Esophagus (tissue), 2 donors: ENCODE measurements at regions not wholly inside any gene's neighbourhood (a gene's known extent, or its start where the extent isn't known, plus 50 kb on each side); places are given as distances from the start of the nearest gene placed in this dataset.

Experiments
- H3K27ac ChIP-seq, 2 donors: one replicate each; pipeline ENCODE4 v1.5.1; 2013; ENCODE audit warnings: low read depth in 2 of 2, mild to moderate bottlenecking in 2 of 2, inconsistent platforms in 1 of 2, low read length in 1 of 2, moderate library complexity in 1 of 2
- H3K27me3 ChIP-seq, 2 donors: one replicate each; pipeline ENCODE4 v1.6.1; 2013; ENCODE audit warnings: low read length in 2 of 2, control low read depth in 1 of 2, mild to moderate bottlenecking in 1 of 2; ENCODE audit not compliant: insufficient read depth in 2 of 2, control insufficient read depth in 1 of 2
- H3K36me3 ChIP-seq, 2 donors: one replicate each; pipeline ENCODE4 v1.6.1; 2013; ENCODE audit warnings: low read length in 1 of 2; ENCODE audit not compliant: control insufficient read depth in 2 of 2, insufficient read depth in 2 of 2
- H3K4me1 ChIP-seq, 2 donors: one replicate each; pipeline ENCODE4 v1.6.1; 2013; ENCODE audit warnings: low read length in 1 of 2; ENCODE audit not compliant: control insufficient read depth in 2 of 2, insufficient read depth in 2 of 2
- H3K4me3 ChIP-seq, 2 donors: one replicate each; pipeline ENCODE4 v1.5.1; 2013; ENCODE audit warnings: low read length in 2 of 2, mild to moderate bottlenecking in 2 of 2, low read depth in 1 of 2, moderate library complexity in 1 of 2
- H3K9me3 ChIP-seq, 2 donors: one replicate each; pipeline ENCODE4 v1.6.1; 2013; ENCODE audit warnings: mild to moderate bottlenecking in 2 of 2, low read depth in 1 of 2, low read length in 1 of 2, moderate library complexity in 1 of 2; ENCODE audit not compliant: control insufficient read depth in 2 of 2, insufficient read depth in 1 of 2
- WGBS, 2 donors: extraction: QIAGEN DNeasy Blood & Tissue Kit; methylation state at CpG; one replicate each; pipeline ENCODE4 v1.1.7; 2013; 5-methylcytosine and 5-hydroxymethylcytosine counted together
- donor health status: healthy with polysubstance abuse.
- donor health status: Bipolar disorder and iron deficiency.

- WGBS, 2 donors: 82 to 85% methylated on average over 22 to 23 of the region's 23 CpGs
- H3K27me3 ChIP-seq: no peaks in the 10 kb centered on the region
These were observed 120.3 kb upstream of the B3GAT1 start for GRCh38 chr11:134532131-134532920.

DNA sequence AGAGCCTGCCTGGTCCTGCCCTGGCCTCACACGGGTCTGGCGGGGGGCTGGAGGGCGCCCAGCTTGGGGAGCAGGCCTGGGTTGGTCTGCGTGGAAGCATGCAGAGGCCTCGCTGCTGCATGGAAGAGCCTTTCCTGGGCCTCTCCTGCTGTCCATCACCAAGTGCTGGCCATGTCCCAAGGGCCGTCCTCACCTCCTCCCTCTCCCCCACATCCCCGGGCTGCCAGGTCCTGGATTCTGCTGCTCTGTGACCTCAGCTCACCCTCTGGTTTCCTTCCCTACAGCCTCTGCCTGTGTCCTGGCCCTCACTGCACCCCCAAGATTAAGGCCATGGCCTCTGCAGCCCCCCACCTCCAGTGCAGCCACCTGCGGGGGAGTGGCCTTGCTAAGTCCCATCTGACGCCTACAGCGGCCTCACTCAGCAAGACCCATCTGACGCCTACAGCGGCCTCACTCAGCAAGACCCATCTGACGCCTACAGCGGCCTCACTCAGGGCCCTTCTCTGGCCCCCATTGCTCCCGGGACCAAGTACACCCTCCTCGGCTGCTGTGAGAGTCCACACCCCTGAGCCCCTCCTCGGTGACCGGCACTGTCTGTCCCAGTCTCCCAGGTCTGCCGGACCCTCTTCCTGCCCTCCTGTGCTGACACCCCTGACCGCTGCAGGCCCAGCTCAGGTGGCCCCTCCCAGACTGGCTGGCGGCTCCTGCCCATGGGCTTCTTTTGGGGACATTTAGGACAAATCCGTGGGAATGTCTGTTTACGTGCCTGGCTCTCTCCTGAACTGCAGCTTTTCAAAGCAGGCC lies 119.5 kb upstream of the B3GAT1 start:
- H3K27ac ChIP-seq: no peak overlapping the region
- H3K9me3 ChIP-seq: peaks cover 2 to 4% of the 10 kb centered on the region in 2 donors
- H3K4me1 ChIP-seq: no peaks in the 10 kb centered on the region
- no peaks in the 10 kb centered on the region for H3K36me3 ChIP-seq
- H3K4me3 ChIP-seq: no peak overlapping the region
- no peaks in the 10 kb centered on the region for H3K27me3 ChIP-seq
- 72 to 74% methylated on average over 20 to 23 of the region's 23 CpGs for WGBS, 2 donors

More at GRCh38 chr11:134532131-134532920, 120.3 kb upstream of the B3GAT1 start:
- Histone ChIP-seq H3K4me3 (no peak overlapping the region), H3K9me3 (peaks cover 2 to 4% of the 10 kb centered on the region in 2 donors), H3K4me1 (no peaks in the 10 kb centered on the region), H3K27ac (no peak overlapping the region), H3K36me3 (no peaks in the 10 kb centered on the region)

DNA sequence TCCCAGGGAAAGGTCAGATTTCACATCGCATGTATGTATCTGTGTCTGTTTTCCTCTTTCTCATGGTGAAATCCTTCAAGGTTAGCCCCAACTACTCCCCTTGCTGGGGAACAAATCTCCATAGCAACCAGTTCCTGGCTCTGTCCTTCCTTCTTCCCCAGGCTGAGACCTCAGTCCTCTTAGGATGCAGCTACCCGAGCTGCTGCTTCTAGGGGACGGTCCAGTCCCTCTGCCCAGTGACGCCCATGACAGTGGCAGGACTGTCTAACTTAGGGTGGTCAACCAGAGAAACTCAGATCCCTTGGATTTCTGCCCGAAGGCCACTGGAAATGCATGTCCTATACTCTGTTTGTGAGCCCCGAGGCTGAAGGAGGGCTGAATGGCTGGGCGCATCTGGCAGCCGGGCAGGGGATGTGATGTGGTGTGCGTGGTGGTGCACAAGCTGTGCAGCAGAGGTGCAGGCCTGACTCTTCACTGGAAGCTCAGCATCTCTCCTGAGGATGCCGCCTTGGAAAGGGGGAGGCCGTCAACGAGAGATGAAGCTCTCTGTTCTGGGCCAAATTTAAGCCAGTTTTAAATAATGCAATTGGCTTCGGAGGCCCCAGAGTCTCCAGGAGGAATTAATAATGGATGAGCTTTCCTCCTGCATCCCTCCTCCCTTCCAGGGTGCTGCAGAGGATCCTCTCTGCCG lies 118.7 kb upstream of the B3GAT1 start:
- WGBS, 2 donors: 64 to 79% methylated on average over 14 of the region's 14 CpGs
- H3K27me3 ChIP-seq: no peaks in the 10 kb centered on the region
- H3K9me3 ChIP-seq: peaks cover 0 to 4% of the 10 kb centered on the region in 2 donors
- no peaks in the 10 kb centered on the region for H3K36me3 ChIP-seq
- no peaks in the 10 kb centered on the region for H3K4me1 ChIP-seq
- H3K27ac ChIP-seq: no peak overlapping the region
- no peak overlapping the region for H3K4me3 ChIP-seq

GRCh38 chr11:134529212-134530096 lies 117.4 kb upstream of the B3GAT1 start:
- 69 to 75% methylated on average over 26 of the region's 26 CpGs for WGBS, 2 donors
- H3K27ac ChIP-seq: no peak overlapping the region
- peaks cover 0 to 4% of the 10 kb centered on the region in 2 donors for H3K9me3 ChIP-seq
- H3K4me1 ChIP-seq: no peaks in the 10 kb centered on the region
- H3K27me3 ChIP-seq: no peaks in the 10 kb centered on the region
- no peak overlapping the region for H3K4me3 ChIP-seq
- no peaks in the 10 kb centered on the region for H3K36me3 ChIP-seq

- no peaks in the 10 kb centered on the region for H3K36me3 ChIP-seq
- no peak overlapping the region for H3K27ac ChIP-seq
- no peaks in the 10 kb centered on the region for H3K4me1 ChIP-seq
- H3K27me3 ChIP-seq: no peaks in the 10 kb centered on the region
- H3K9me3 ChIP-seq: peaks cover 0 to 4% of the 10 kb centered on the region in 2 donors
- 84 to 89% methylated on average over 8 of the region's 8 CpGs for WGBS, 2 donors
- H3K4me3 ChIP-seq: no peak overlapping the region
These were observed 116.4 kb upstream of the B3GAT1 start for GRCh38 chr11:134528453-134528852.

DNA sequence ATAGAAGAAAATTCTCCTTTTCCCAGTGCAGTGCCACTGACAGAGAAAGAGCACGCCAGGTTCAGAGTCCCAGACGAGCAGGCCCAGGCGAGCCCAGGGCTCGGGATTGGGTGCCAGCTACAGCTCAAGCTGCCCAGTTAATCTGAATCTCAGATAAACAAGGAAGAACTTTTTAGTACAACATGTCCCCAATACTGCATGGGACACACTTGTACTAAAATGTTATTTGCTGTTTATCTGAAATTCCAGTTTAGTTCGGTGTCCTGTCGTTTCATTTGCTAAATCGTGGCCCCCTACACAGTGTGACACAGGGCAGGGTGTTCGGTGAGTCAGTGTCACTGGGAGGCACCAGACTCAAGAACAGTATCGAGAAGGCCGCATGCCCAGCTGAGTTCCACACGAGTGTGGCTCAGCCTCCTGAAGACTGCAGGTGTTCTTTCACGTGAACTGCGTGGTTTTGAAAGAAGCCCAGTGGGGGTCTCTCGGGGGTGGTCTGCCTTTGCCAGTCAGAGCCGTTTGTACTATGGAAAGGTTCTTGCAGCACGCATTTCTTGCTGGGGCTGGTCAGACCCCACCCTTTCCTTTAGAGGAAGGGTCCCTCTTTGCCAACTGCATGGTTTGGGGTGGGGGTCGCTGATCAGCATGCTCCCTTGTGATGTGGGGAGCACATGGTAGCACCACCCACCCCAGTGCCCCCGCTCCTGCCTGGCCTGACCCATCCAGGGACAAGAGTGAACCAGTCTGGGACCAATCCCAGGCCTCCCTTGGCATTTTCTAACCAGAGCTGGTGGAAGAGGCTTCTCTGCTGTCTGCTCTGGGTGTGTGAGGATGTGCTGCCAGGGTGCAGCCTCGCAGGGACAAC lies 115.6 kb upstream of the B3GAT1 start:
- WGBS, 2 donors: 76 to 77% methylated on average over 19 of the region's 19 CpGs
- Histone ChIP-seq H3K36me3 (no peaks in the 10 kb centered on the region), H3K27ac (no peak overlapping the region), H3K4me1 (no peaks in the 10 kb centered on the region), H3K4me3 (no peak overlapping the region), H3K27me3 (no peaks in the 10 kb centered on the region), H3K9me3 (peaks cover 0 to 4% of the 10 kb centered on the region in 2 donors)

DNA sequence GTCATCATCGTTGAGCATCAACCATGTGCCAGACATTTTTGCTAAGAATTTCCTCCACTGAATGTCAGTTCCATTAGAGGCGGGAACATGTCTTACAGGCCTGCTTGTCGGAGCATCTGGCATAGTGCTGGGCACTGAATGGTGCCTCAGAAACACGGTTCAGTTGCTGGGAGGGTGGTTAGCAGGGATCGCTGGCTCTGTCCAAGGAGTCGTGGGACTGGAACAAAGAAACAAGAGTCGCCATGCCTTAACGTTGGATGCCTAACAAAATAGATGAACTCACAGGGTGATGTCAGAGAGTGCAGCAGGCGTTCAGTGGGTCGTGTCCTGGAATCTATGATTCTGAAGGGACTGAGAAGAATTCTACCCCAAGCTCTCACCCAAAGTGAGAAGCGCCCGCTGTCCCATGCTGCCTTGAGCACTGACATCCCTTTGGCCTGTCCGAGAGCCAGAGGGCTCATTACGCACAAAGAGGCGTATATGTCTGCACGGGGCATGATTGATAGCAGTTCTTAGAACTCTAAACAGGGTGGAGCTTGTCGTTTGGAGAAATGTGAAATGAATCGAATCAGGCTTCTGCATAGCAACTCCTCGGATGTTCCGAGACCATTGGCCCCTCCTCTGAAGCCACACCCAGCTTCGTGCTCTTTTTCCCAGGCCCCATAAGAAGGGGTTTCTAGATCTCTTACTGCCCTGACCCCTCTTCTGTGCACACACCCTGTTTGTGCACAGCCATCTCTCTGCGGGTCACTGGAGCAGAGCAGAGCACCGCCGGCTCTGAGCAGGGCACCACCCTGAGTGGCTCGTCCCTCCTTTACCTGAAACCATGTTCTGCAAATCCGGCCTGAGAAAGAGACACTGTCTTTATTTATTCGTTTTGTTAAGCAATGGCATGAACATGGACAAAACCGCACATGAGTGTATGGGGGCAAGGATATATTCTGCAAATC lies 113.1 kb upstream of the B3GAT1 start:
- no peaks in the 10 kb centered on the region for H3K36me3 ChIP-seq
- H3K4me1 ChIP-seq: no peaks in the 10 kb centered on the region
- 79 to 82% methylated on average over 28 of the region's 28 CpGs for WGBS, 2 donors
- no peak overlapping the region for H3K27ac ChIP-seq
- H3K9me3 ChIP-seq: peaks cover 0 to 11% of the 10 kb centered on the region in 2 donors
- no peaks in the 10 kb centered on the region for H3K27me3 ChIP-seq
- no peak overlapping the region for H3K4me3 ChIP-seq

GRCh38 chr11:134524201-134524600 lies 112.2 kb upstream of the B3GAT1 start:
- Histone ChIP-seq H3K27me3 (no peaks in the 10 kb centered on the region), H3K4me3 (no peak overlapping the region), H3K36me3 (no peaks in the 10 kb centered on the region), H3K27ac (no peak overlapping the region), H3K9me3 (peaks cover 0 to 11% of the 10 kb centered on the region in 2 donors), H3K4me1 (no peaks in the 10 kb centered on the region)
- WGBS, 2 donors: 94 to 95% methylated on average over 6 to 25 of the region's 25 CpGs
